GM12874 (cell line): ENCODE measurements at regions not wholly inside any gene's neighbourhood (a gene's known extent, or its start where the extent isn't known, plus 50 kb on each side); places are given as distances from the start of the nearest gene placed in this dataset.

Experiments used
- CTCF ChIP-seq: IDR thresholded peaks from 2 replicates; pipeline ENCODE4 v1.5.1; 2011; ENCODE audit warnings: low read depth, mild to moderate bottlenecking, control low read depth, low read length, moderate library complexity; ENCODE audit not compliant: insufficient read depth

GRCh38 chr5:35487233-35488025, 130.2 kb upstream of the SPEF2 start:
- no peak for TF ChIP-seq CTCF

GRCh38 chr5:35485487-35485886, 132.2 kb upstream of the SPEF2 start:
- no peak for TF ChIP-seq CTCF

GRCh38 chr5:35484241-35484640, 133.4 kb upstream of the SPEF2 start:
- no peak for TF ChIP-seq CTCF

- no peak for TF ChIP-seq CTCF
Measured at GRCh38 chr5:35483780-35484179, 133.9 kb upstream of the SPEF2 start.

GRCh38 chr5:35483191-35483590, 134.5 kb upstream of the SPEF2 start:
- TF ChIP-seq CTCF = no peak

- TF ChIP-seq CTCF = no peak
Measured at GRCh38 chr5:35482167-35482755, 135.4 kb upstream of the SPEF2 start.

GRCh38 chr5:35478856-35479682, 138.6 kb upstream of the SPEF2 start:
- no peak for TF ChIP-seq CTCF
